ENCODE measurements at regions not wholly inside any gene's neighbourhood (a gene's known extent, or its start where the extent isn't known, plus 50 kb on each side); places are given as distances from the start of the nearest gene placed in this dataset.

GRCh38 chr2:207244971-207245925 is 79.5 kb upstream of the KLF7 start:
- TF ChIP-seq, protein P1, sequence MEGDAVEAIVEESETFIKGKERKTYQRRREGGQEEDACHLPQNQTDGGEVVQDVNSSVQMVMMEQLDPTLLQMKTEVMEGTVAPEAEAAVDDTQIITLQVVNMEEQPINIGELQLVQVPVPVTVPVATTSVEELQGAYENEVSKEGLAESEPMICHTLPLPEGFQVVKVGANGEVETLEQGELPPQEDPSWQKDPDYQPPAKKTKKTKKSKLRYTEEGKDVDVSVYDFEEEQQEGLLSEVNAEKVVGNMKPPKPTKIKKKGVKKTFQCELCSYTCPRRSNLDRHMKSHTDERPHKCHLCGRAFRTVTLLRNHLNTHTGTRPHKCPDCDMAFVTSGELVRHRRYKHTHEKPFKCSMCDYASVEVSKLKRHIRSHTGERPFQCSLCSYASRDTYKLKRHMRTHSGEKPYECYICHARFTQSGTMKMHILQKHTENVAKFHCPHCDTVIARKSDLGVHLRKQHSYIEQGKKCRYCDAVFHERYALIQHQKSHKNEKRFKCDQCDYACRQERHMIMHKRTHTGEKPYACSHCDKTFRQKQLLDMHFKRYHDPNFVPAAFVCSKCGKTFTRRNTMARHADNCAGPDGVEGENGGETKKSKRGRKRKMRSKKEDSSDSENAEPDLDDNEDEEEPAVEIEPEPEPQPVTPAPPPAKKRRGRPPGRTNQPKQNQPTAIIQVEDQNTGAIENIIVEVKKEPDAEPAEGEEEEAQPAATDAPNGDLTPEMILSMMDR (IDR thresholded peaks at IDR 0.05): no peak
- no peak for TF ChIP-seq POLR2A (IDR thresholded peaks at IDR 0.05)

All from uterus (tissue), 2 donors.